H9 (cell line): ENCODE measurements at regions not wholly inside any gene's neighbourhood (a gene's known extent, or its start where the extent isn't known, plus 50 kb on each side); places are given as distances from the start of the nearest gene placed in this dataset.

Source experiments
- DNase-seq: peaks from one replicate; pipeline ENCODE4 v3.0.0-alpha.2; 2017
- H2AFZ ChIP-seq: one replicate; pipeline ENCODE4 v1.6.1; 2013; ENCODE audit warnings: mild to moderate bottlenecking, low read length, control low read depth, moderate library complexity
- H2AK5ac ChIP-seq: 2 replicates; pipeline ENCODE4 v1.6.1; 2013; ENCODE audit warnings: low read length, control low read depth, mixed read lengths; ENCODE audit not compliant: insufficient read length
- H2BK120ac ChIP-seq: one replicate; pipeline ENCODE4 v1.6.1; 2013; ENCODE audit warnings: low read depth, mild to moderate bottlenecking, low read length, control low read depth, inconsistent platforms; ENCODE audit not compliant: poor library complexity, severe bottlenecking
- H2BK12ac ChIP-seq: 2 replicates; pipeline ENCODE4 v1.6.1; 2013; ENCODE audit warnings: low read length, control low read depth, mixed read lengths, low read depth; ENCODE audit not compliant: insufficient read length
- H2BK15ac ChIP-seq: 2 replicates; pipeline ENCODE4 v1.6.1; 2013; ENCODE audit warnings: low read depth, low read length, control low read depth
- H2BK20ac ChIP-seq: one replicate; pipeline ENCODE4 v1.6.1; 2013; ENCODE audit warnings: low read depth, mild to moderate bottlenecking, low read length, control low read depth, inconsistent platforms; ENCODE audit not compliant: poor library complexity, severe bottlenecking
- H2BK5ac ChIP-seq: 2 replicates; pipeline ENCODE4 v1.6.1; 2013; ENCODE audit warnings: low read length, control low read depth, mixed read lengths; ENCODE audit not compliant: insufficient read length
- H3K14ac ChIP-seq: 2 replicates; pipeline ENCODE4 v1.6.1; 2013; ENCODE audit warnings: low read length, control low read depth; ENCODE audit not compliant: insufficient read depth
- H3K18ac ChIP-seq: 2 replicates; pipeline ENCODE4 v1.6.1; 2013; ENCODE audit warnings: low read depth, mild to moderate bottlenecking, mixed read lengths, low read length, control low read depth; ENCODE audit not compliant: insufficient read length
- H3K23ac ChIP-seq: 2 replicates; pipeline ENCODE4 v1.6.1; 2013; ENCODE audit warnings: low read length, control low read depth, mixed read lengths, low read depth; ENCODE audit not compliant: insufficient read length
- H3K23me2 ChIP-seq: 2 replicates; pipeline ENCODE4 v1.6.1; 2013; ENCODE audit warnings: low read depth, mild to moderate bottlenecking, mixed read lengths, low read length, control low read depth; ENCODE audit not compliant: insufficient read length, poor library complexity, severe bottlenecking
- H3K27ac ChIP-seq: 2 replicates; pipeline ENCODE4 v1.5.1; 2013; ENCODE audit warnings: low read length, control low read depth, mixed read lengths, low read depth; ENCODE audit not compliant: insufficient read length
- H3K27me3 ChIP-seq: 2 replicates; pipeline ENCODE4 v1.6.1; 2013; ENCODE audit warnings: low read length, control low read depth, inconsistent platforms; ENCODE audit not compliant: insufficient read depth
- H3K4ac ChIP-seq: 2 replicates; pipeline ENCODE4 v1.6.1; 2013; ENCODE audit warnings: low read depth, mild to moderate bottlenecking, control low read depth, inconsistent platforms, low read length, moderate library complexity
- H3K4me1 ChIP-seq: 2 replicates; pipeline ENCODE4 v1.6.1; 2013; ENCODE audit warnings: low read length, control low read depth, inconsistent platforms; ENCODE audit not compliant: insufficient read depth
- H3K4me2 ChIP-seq: 2 replicates; pipeline ENCODE4 v1.6.1; 2013; ENCODE audit warnings: low read length, control low read depth, mixed read lengths; ENCODE audit not compliant: insufficient read length, insufficient read depth
- H3K56ac ChIP-seq: 2 replicates; pipeline ENCODE4 v1.6.1; 2013; ENCODE audit warnings: low read depth, mild to moderate bottlenecking, mixed read lengths, low read length, control low read depth; ENCODE audit not compliant: insufficient read length
- H3K79me1 ChIP-seq: 2 replicates; pipeline ENCODE4 v1.6.1; 2013; ENCODE audit warnings: low read depth, mild to moderate bottlenecking, moderate library complexity, low read length, control low read depth, inconsistent platforms; ENCODE audit not compliant: insufficient read depth, poor library complexity, severe bottlenecking
- H3K79me2 ChIP-seq: 2 replicates; pipeline ENCODE4 v1.6.1; 2013; ENCODE audit warnings: low read length, control low read depth, inconsistent platforms; ENCODE audit not compliant: insufficient read depth
- H3K9ac ChIP-seq: 2 replicates; pipeline ENCODE4 v1.6.1; 2013; ENCODE audit warnings: low read length, control low read depth, mixed read lengths; ENCODE audit not compliant: insufficient read length; ENCODE audit errors: extremely low read depth
- H3K9me3 ChIP-seq: one replicate; pipeline ENCODE4 v1.6.1; 2013; ENCODE audit warnings: low read depth, low read length, inconsistent platforms; ENCODE audit not compliant: control insufficient read depth
- H3T11ph ChIP-seq: one replicate; pipeline ENCODE4 v1.6.1; 2013; ENCODE audit warnings: mild to moderate bottlenecking, low read length, control low read depth, inconsistent platforms
- H4K20me1 ChIP-seq: one replicate; pipeline ENCODE4 v1.6.1; 2013; ENCODE audit not compliant: control insufficient read depth, insufficient read length, insufficient read depth
- H4K5ac ChIP-seq: 2 replicates; pipeline ENCODE4 v1.6.1; 2013; ENCODE audit warnings: low read depth, mild to moderate bottlenecking, mixed read lengths, low read length, control low read depth; ENCODE audit not compliant: insufficient read length
- H4K8ac ChIP-seq: replicated peaks from 2 replicates; pipeline ENCODE4 v1.6.1; 2013; ENCODE audit warnings: low read length, control low read depth, mixed read lengths, low read depth; ENCODE audit not compliant: insufficient read length
- H4K91ac ChIP-seq: 2 replicates; pipeline ENCODE4 v1.6.1; 2013; ENCODE audit warnings: low read depth, mild to moderate bottlenecking, moderate library complexity, mixed read lengths, low read length, control low read depth; ENCODE audit not compliant: insufficient read length
- H3K27ac Mint-ChIP-seq, 3 experiments: 2 replicates in 2 of 3; 3 replicates in 1 of 3; pipeline ENCODE4 v1.8.0; 2020 to 2021; ENCODE audit warnings: mixed read lengths in 3 of 3, mild to moderate bottlenecking in 1 of 3, moderate library complexity in 1 of 3
- H3K27me3 Mint-ChIP-seq: 2 replicates; pipeline ENCODE4 v1.8.0; 2021; ENCODE audit warnings: low read depth, mild to moderate bottlenecking, moderate library complexity, mixed read lengths
- H3K36me3 Mint-ChIP-seq, 3 experiments: 2 replicates in 2 of 3; 3 replicates in 1 of 3; pipeline ENCODE4 v1.8.0; 2020 to 2021; ENCODE audit warnings: low read depth in 3 of 3, mixed read lengths in 3 of 3; ENCODE audit not compliant: insufficient read depth in 1 of 3
- H3K4me1 Mint-ChIP-seq, 2 experiments: 2 replicates each; pipeline ENCODE4 v1.8.0; 2020; ENCODE audit warnings: mixed read lengths in 2 of 2
- H3K4me3 Mint-ChIP-seq, 2 experiments: 2 replicates in 1 of 2; 3 replicates in 1 of 2; pipeline ENCODE4 v1.8.0; 2020 to 2021; ENCODE audit warnings: mild to moderate bottlenecking in 2 of 2, mixed read lengths in 2 of 2, moderate library complexity in 1 of 2
- H3K9me3 Mint-ChIP-seq, 2 experiments: 2 replicates in 1 of 2; 3 replicates in 1 of 2; pipeline ENCODE4 v1.8.0; 2020; ENCODE audit warnings: mild to moderate bottlenecking in 2 of 2, mixed read lengths in 2 of 2, moderate library complexity in 1 of 2
- WGBS: extraction: QIAGEN DNeasy Blood & Tissue Kit; methylation state at CpG from one replicate; pipeline ENCODE4 v1.1.7; 2013; ENCODE audit warnings: missing lambda C conversion rate, low lambda C conversion rate, mixed read lengths; ENCODE audit not compliant: insufficient read length; ENCODE audit errors: extremely low coverage; 5-methylcytosine and 5-hydroxymethylcytosine counted together
- TF ChIP-seq, protein P1 (sequence below): fragments of 200-600 bp; sonication (generic); conservative IDR thresholded peaks from 3 replicates; pipeline ENCODE4 v1.8.0; 2021; ENCODE audit warnings: antibody characterized with exemption, mild to moderate bottlenecking

DNA sequence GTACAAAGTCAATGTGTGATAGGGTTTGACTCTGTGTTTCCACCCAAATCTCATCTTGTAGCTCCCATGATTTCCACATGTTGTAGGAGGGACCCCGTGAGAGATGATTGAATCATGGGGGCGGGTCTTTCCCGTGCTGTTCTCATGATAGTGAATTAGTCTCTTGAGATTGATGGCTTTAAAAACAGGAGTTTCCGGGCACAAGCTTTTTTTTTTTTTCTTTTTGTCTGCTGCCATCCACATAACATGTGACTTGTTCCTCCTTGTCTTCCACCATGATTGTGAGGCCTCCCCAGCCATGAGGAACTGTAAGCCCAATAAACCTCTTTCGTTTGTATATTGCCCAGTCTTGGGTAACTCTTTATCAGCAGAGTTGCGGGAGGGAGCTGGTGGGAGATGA lies 259.6 kb downstream of the TUSC7 start:
- no CpG with 5 or more reads among the region's 6 CpGs for WGBS
- H3K23ac ChIP-seq = no peak overlapping the region
- H3K27ac ChIP-seq = no peak overlapping the region
- DNase-seq = no peak
- no peaks in the 10 kb centered on the region for H3K79me2 ChIP-seq
- Mint-ChIP-seq H3K36me3 (no peaks in the 10 kb centered on the region), H3K27ac (no peak overlapping the region; a peak in 1 of 7 replicates), H3K9me3 (no peaks in the 10 kb centered on the region; a peak in 1 of 5 replicates), H3K4me1 (0 out of 4 replicates have a peak, but pooled peaks cover 0 to 3% of the 10 kb centered on the region in 2 experiments), H3K4me3 (no peak overlapping the region), H3K27me3 (no peaks in the 10 kb centered on the region)
- no peaks in the 10 kb centered on the region for H4K20me1 ChIP-seq
- H3K18ac ChIP-seq = no peak overlapping the region
- H3K79me1 ChIP-seq = no peaks in the 10 kb centered on the region
- no peak overlapping the region for H2BK12ac ChIP-seq
- no peak overlapping the region for H3K14ac ChIP-seq
- no peak overlapping the region for H2BK120ac ChIP-seq
- H2BK5ac ChIP-seq = no peak overlapping the region
- TF ChIP-seq, protein P1, sequence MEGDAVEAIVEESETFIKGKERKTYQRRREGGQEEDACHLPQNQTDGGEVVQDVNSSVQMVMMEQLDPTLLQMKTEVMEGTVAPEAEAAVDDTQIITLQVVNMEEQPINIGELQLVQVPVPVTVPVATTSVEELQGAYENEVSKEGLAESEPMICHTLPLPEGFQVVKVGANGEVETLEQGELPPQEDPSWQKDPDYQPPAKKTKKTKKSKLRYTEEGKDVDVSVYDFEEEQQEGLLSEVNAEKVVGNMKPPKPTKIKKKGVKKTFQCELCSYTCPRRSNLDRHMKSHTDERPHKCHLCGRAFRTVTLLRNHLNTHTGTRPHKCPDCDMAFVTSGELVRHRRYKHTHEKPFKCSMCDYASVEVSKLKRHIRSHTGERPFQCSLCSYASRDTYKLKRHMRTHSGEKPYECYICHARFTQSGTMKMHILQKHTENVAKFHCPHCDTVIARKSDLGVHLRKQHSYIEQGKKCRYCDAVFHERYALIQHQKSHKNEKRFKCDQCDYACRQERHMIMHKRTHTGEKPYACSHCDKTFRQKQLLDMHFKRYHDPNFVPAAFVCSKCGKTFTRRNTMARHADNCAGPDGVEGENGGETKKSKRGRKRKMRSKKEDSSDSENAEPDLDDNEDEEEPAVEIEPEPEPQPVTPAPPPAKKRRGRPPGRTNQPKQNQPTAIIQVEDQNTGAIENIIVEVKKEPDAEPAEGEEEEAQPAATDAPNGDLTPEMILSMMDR = no peak
- H3K4me2 ChIP-seq = no peak overlapping the region
- H2BK15ac ChIP-seq = no peak overlapping the region
- no peak overlapping the region for H3K9ac ChIP-seq
- H4K91ac ChIP-seq = no peak overlapping the region
- no peak overlapping the region for H3K4ac ChIP-seq
- H2AK5ac ChIP-seq = no peak overlapping the region
- H4K8ac ChIP-seq = no peak overlapping the region
- no peaks in the 10 kb centered on the region for H3K4me1 ChIP-seq
- H3K56ac ChIP-seq = no peak overlapping the region
- H3K9me3 ChIP-seq = no peaks in the 10 kb centered on the region
- no peak overlapping the region for H2AFZ ChIP-seq
- H2BK20ac ChIP-seq = no peak overlapping the region
- no peaks in the 10 kb centered on the region for H3K23me2 ChIP-seq
- H3K27me3 ChIP-seq = no peaks in the 10 kb centered on the region
- H3T11ph ChIP-seq = no peak overlapping the region
- H4K5ac ChIP-seq = no peak overlapping the region
